ENCODE measurements at regions not wholly inside any gene's neighbourhood (a gene's known extent, or its start where the extent isn't known, plus 50 kb on each side); places are given as distances from the start of the nearest gene placed in this dataset.

DNA sequence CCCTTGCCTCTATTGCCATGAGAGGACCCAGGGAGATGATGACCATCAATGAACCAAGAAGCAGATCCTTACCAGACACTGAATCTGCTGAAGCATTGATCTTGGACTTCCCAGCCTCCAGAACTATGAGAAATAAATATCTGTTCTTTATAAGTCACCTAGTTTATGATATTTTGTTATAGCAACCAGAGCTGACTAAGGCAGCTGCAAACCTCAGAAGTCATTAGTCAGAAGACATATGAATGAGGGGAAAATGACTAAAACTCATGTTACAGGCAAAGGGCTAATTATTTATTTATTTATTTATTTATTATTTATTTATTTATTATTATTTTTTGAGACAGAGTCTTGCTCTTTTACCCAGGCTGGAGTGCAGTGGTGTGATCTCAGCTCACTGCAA is 321.1 kb downstream of the TGFB2 start:
- no peak overlapping the region for H3K4me3 ChIP-seq (ENCODE audit: low read length in 3 of 3)
- H3K27me3 ChIP-seq (ENCODE audit: control insufficient read depth in 3 of 3, insufficient read depth in 3 of 3, low read length in 3 of 3) = no peaks in the 10 kb centered on the region
- no peak overlapping the region for H3K27ac ChIP-seq (ENCODE audit: low read depth, low read length)
- peaks cover 0 to 4% (median 3%) of the 10 kb centered on the region in 3 donors for H3K4me1 ChIP-seq (ENCODE audit: control insufficient read depth in 3 of 3, insufficient read depth in 3 of 3, low read length in 3 of 3)
- H3K36me3 ChIP-seq (ENCODE audit: control insufficient read depth in 3 of 3, insufficient read depth in 3 of 3, low read length in 3 of 3) = no peaks in the 10 kb centered on the region
- H3K9ac ChIP-seq (ENCODE audit: low read depth in 1 of 3, low read length in 3 of 3) = no peak overlapping the region
- H3K9me3 ChIP-seq (ENCODE audit: control insufficient read depth in 3 of 3, low read length in 3 of 3) = no peaks in the 10 kb centered on the region

DNA sequence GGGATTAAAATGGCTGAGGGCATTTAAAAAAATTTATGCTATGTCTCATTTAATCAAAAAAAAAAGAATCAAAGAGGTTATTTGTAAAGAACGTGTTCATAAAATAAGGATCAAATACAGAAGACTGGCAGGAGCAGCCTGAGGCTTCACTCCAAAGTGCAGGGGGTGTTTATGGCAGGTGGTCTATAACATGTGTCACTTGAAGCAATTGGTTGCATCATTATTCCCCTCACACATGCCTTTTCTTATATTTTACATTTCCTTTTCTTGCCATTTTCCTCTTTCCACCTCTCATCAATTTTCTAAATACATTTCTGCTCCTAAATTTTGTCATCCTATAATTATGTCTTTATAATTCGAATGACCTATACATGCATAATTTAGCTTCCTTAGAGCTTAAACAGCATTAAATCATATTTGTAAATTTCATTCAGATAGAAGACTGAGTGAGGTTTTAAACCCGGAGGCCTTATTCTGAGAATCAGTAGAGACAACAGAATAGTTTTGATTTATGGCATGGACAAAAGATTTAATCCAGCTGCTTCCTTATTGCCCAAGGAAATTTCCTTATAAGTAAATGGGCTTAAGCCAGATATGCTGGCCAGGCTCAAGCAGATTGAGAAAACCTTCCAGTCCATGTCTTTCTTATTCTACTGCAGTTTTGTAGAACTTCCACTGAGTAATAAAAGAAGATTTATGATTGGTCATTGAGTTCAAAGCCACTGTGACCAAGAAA is 322.8 kb downstream of the TGFB2 start:
- no peaks in the 10 kb centered on the region for H3K9me3 ChIP-seq (ENCODE audit: control insufficient read depth in 3 of 3, low read length in 3 of 3)
- H3K9ac ChIP-seq (ENCODE audit: low read depth in 1 of 3, low read length in 3 of 3) = no peak overlapping the region
- no peak overlapping the region for H3K27ac ChIP-seq (ENCODE audit: low read depth, low read length)
- peaks cover 0 to 4% (median 3%) of the 10 kb centered on the region in 3 donors for H3K4me1 ChIP-seq (ENCODE audit: control insufficient read depth in 3 of 3, insufficient read depth in 3 of 3, low read length in 3 of 3)
- no peaks in the 10 kb centered on the region for H3K27me3 ChIP-seq (ENCODE audit: control insufficient read depth in 3 of 3, insufficient read depth in 3 of 3, low read length in 3 of 3)
- no peaks in the 10 kb centered on the region for H3K36me3 ChIP-seq (ENCODE audit: control insufficient read depth in 3 of 3, insufficient read depth in 3 of 3, low read length in 3 of 3)
- H3K4me3 ChIP-seq (ENCODE audit: low read length in 3 of 3) = no peak overlapping the region

DNA sequence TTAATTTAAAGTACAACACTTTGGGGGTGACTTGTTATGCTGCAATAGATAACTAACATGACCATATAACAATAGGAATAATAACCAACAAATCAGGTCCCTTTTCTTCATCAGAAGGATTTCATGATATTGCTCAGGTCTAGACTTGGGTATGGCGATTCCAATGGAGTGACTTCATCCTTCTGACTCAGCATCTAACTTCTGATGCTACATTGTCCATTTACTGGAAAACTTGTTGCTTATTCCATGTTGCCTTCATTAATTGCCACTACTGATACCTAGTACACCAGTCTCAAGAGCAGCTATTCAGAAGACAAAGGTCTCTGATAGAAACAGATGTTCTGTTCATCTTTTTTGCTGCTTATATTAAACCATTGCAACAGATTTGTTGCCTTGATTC is 324.3 kb downstream of the TGFB2 start:
- no peak overlapping the region for H3K9ac ChIP-seq (ENCODE audit: low read depth in 1 of 3, low read length in 3 of 3)
- H3K27me3 ChIP-seq (ENCODE audit: control insufficient read depth in 3 of 3, insufficient read depth in 3 of 3, low read length in 3 of 3) = no peaks in the 10 kb centered on the region
- H3K9me3 ChIP-seq (ENCODE audit: control insufficient read depth in 3 of 3, low read length in 3 of 3) = no peaks in the 10 kb centered on the region
- no peak overlapping the region for H3K27ac ChIP-seq (ENCODE audit: low read depth, low read length)
- no peaks in the 10 kb centered on the region for H3K36me3 ChIP-seq (ENCODE audit: control insufficient read depth in 3 of 3, insufficient read depth in 3 of 3, low read length in 3 of 3)
- no peak overlapping the region for H3K4me3 ChIP-seq (ENCODE audit: low read length in 3 of 3)
- peaks cover 0 to 4% (median 3%) of the 10 kb centered on the region in 3 donors for H3K4me1 ChIP-seq (ENCODE audit: control insufficient read depth in 3 of 3, insufficient read depth in 3 of 3, low read length in 3 of 3)

DNA sequence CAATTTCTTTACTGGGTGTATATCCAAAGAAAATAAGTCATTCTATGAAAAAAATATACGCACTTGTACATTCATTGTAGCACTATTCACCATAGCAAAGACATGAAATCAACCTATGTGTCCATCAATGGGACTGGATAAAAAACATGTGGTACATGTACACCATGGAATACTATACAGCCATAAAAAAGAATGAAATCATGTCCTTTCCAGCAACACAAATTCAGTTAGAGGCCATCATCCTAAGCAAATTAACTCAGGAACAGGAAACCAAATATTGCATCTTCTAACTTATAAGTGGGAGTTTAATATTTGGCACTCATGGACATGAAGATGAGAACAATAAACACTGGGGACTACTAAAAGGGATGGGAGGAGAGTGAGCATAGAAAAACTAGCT is 325.7 kb downstream of the TGFB2 start:
- Histone ChIP-seq H3K4me1 (ENCODE audit: control insufficient read depth in 3 of 3, insufficient read depth in 3 of 3, low read length in 3 of 3) (no peaks in the 10 kb centered on the region), H3K9me3 (ENCODE audit: control insufficient read depth in 3 of 3, low read length in 3 of 3) (no peaks in the 10 kb centered on the region), H3K27ac (ENCODE audit: low read depth, low read length) (no peak overlapping the region)

DNA sequence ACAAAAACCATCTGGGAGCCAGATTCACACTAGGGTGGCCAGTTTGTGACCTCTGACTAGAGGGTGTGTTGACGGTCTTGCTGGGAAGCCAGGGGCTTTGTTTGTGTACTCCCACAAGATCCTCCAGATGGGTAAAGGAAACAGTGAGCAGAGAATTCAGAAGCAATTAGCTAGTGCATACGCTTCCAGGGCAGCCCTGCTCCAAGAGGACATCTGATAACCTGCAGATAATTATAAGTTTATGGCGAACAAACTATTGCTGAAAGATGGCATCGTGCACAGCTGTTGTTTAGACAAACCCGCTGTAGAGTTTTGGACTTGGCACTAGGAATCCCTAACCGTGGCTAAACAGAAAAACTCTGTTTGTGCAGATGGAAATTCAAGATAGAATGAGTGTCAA is 326.4 kb downstream of the TGFB2 start:
- Histone ChIP-seq H3K4me1 (ENCODE audit: control insufficient read depth in 3 of 3, insufficient read depth in 3 of 3, low read length in 3 of 3) (no peaks in the 10 kb centered on the region), H3K36me3 (ENCODE audit: control insufficient read depth in 3 of 3, insufficient read depth in 3 of 3, low read length in 3 of 3) (no peaks in the 10 kb centered on the region), H3K9ac (ENCODE audit: low read depth in 1 of 3, low read length in 3 of 3) (no peak overlapping the region), H3K27ac (ENCODE audit: low read depth, low read length) (no peak overlapping the region), H3K27me3 (ENCODE audit: control insufficient read depth in 3 of 3, insufficient read depth in 3 of 3, low read length in 3 of 3) (no peaks in the 10 kb centered on the region), H3K4me3 (ENCODE audit: low read length in 3 of 3) (no peak overlapping the region), H3K9me3 (ENCODE audit: control insufficient read depth in 3 of 3, low read length in 3 of 3) (no peaks in the 10 kb centered on the region)

More for the DNA sequence above, 325.7 kb downstream of the TGFB2 start:
- Histone ChIP-seq H3K27me3 (ENCODE audit: control insufficient read depth in 3 of 3, insufficient read depth in 3 of 3, low read length in 3 of 3) (no peaks in the 10 kb centered on the region), H3K4me3 (ENCODE audit: low read length in 3 of 3) (no peak overlapping the region), H3K36me3 (ENCODE audit: control insufficient read depth in 3 of 3, insufficient read depth in 3 of 3, low read length in 3 of 3) (no peaks in the 10 kb centered on the region), H3K9ac (ENCODE audit: low read depth in 1 of 3, low read length in 3 of 3) (no peak overlapping the region)

DNA sequence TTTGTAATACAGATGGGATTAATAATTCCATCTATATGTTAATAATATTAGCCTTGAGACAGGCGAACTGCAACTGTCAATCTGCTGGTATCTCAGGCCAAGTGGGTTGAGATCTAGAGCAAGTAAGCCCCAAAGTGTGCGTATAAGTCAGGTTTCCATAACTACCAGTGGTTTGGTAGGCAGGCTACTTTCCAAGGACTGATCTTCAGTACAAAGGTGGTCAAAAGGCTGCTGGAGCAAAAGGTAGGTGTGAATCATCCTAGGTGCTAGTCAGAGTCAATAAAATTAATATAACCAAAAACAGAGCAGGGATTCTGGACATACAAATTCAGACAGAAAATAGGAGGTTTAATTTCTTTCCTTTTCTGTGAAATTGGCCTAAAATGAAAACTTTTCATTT is 328.0 kb downstream of the TGFB2 start:
- H3K9me3 ChIP-seq (ENCODE audit: control insufficient read depth in 3 of 3, low read length in 3 of 3) = no peaks in the 10 kb centered on the region
- H3K9ac ChIP-seq (ENCODE audit: low read depth in 1 of 3, low read length in 3 of 3) = no peak overlapping the region
- no peak overlapping the region for H3K4me3 ChIP-seq (ENCODE audit: low read length in 3 of 3)
- no peaks in the 10 kb centered on the region for H3K36me3 ChIP-seq (ENCODE audit: control insufficient read depth in 3 of 3, insufficient read depth in 3 of 3, low read length in 3 of 3)
- no peak overlapping the region for H3K27ac ChIP-seq (ENCODE audit: low read depth, low read length)
- no peaks in the 10 kb centered on the region for H3K4me1 ChIP-seq (ENCODE audit: control insufficient read depth in 3 of 3, insufficient read depth in 3 of 3, low read length in 3 of 3)
- no peaks in the 10 kb centered on the region for H3K27me3 ChIP-seq (ENCODE audit: control insufficient read depth in 3 of 3, insufficient read depth in 3 of 3, low read length in 3 of 3)

DNA sequence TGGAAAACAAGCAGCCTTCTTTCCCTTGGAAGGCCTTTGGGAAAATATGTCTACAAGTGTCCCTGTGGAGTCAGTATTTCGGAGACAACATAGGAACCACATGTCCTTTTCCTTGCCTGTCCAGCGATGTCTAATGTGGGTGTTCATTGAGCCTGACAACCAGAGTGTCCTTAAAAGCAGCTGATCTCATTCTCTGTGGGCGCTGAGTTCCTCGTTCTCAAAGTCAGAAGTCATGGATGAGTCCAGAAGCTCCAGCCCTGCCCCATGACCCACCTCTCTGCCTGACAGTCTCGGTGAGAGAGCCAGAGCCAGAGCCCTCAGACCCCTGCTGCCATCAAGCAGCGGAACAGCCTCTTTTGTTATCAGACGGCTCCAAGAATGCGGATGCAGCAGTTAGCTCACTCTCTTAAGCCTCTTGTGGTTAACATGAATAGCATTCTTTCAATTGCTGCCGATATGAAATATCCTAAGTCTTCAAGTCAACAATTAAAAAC is 329.2 kb downstream of the TGFB2 start:
- no peak overlapping the region for H3K27ac ChIP-seq (ENCODE audit: low read depth, low read length)
- no peaks in the 10 kb centered on the region for H3K27me3 ChIP-seq (ENCODE audit: control insufficient read depth in 3 of 3, insufficient read depth in 3 of 3, low read length in 3 of 3)
- H3K36me3 ChIP-seq (ENCODE audit: control insufficient read depth in 3 of 3, insufficient read depth in 3 of 3, low read length in 3 of 3) = no peaks in the 10 kb centered on the region
- H3K9ac ChIP-seq (ENCODE audit: low read depth in 1 of 3, low read length in 3 of 3) = peak overlapping the region in 1 of 3 donors; percentile 26
- H3K9me3 ChIP-seq (ENCODE audit: control insufficient read depth in 3 of 3, low read length in 3 of 3) = no peaks in the 10 kb centered on the region
- peak overlapping the region in 2 of 3 donors; percentile 34 to 39 for H3K4me3 ChIP-seq (ENCODE audit: low read length in 3 of 3)
- H3K4me1 ChIP-seq (ENCODE audit: control insufficient read depth in 3 of 3, insufficient read depth in 3 of 3, low read length in 3 of 3) = no peaks in the 10 kb centered on the region

DNA sequence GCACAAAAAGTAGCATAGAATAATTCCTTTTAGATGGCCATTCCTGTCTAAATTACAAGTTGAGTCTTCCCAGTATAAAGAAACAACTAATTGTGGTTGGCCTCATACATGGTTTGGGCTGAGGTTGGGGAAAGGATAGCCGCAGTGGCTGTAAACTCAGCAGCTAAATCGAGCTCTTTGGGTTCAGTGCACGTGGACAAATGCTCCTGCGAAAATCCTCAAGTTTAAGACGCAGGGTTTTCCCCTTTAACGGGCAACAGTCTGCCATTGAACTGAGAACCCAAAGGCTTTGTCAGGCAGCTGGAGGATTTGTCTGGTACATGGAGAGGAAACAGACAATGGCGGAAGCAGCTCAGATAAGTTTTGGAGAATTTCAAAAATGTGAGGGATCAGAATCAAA is 331.9 kb downstream of the TGFB2 start:
- Histone ChIP-seq H3K4me3 (ENCODE audit: low read length in 3 of 3) (no peak overlapping the region), H3K9me3 (ENCODE audit: control insufficient read depth in 3 of 3, low read length in 3 of 3) (no peaks in the 10 kb centered on the region), H3K27me3 (ENCODE audit: control insufficient read depth in 3 of 3, insufficient read depth in 3 of 3, low read length in 3 of 3) (no peaks in the 10 kb centered on the region), H3K36me3 (ENCODE audit: control insufficient read depth in 3 of 3, insufficient read depth in 3 of 3, low read length in 3 of 3) (no peaks in the 10 kb centered on the region), H3K27ac (ENCODE audit: low read depth, low read length) (no peak overlapping the region), H3K9ac (ENCODE audit: low read depth in 1 of 3, low read length in 3 of 3) (no peak overlapping the region), H3K4me1 (ENCODE audit: control insufficient read depth in 3 of 3, insufficient read depth in 3 of 3, low read length in 3 of 3) (no peaks in the 10 kb centered on the region)

DNA sequence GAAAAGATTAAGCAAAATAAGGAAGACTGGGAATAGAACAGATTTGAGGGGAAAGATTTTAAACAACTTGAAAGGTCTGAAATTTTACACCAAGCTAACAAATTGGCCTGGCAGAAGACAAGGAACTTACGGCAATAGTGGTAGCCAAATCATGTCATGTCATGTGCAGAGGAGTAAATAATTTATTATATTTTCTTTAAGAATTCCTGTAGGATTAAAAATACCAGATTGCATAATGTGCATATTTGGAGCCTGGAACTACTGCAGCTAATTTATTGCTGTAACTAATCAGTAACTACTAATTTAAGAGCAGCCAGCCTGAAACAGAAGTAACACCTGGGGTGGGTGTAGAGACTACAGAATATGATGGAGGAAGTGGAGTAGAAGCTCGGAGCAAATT is 334.3 kb downstream of the TGFB2 start:
- Histone ChIP-seq H3K27ac (ENCODE audit: low read depth, low read length) (no peak overlapping the region), H3K4me3 (ENCODE audit: low read length in 3 of 3) (no peak overlapping the region), H3K36me3 (ENCODE audit: control insufficient read depth in 3 of 3, insufficient read depth in 3 of 3, low read length in 3 of 3) (no peaks in the 10 kb centered on the region), H3K9ac (ENCODE audit: low read depth in 1 of 3, low read length in 3 of 3) (no peak overlapping the region), H3K9me3 (ENCODE audit: control insufficient read depth in 3 of 3, low read length in 3 of 3) (no peaks in the 10 kb centered on the region), H3K4me1 (ENCODE audit: control insufficient read depth in 3 of 3, insufficient read depth in 3 of 3, low read length in 3 of 3) (no peaks in the 10 kb centered on the region), H3K27me3 (ENCODE audit: control insufficient read depth in 3 of 3, insufficient read depth in 3 of 3, low read length in 3 of 3) (no peaks in the 10 kb centered on the region)

DNA sequence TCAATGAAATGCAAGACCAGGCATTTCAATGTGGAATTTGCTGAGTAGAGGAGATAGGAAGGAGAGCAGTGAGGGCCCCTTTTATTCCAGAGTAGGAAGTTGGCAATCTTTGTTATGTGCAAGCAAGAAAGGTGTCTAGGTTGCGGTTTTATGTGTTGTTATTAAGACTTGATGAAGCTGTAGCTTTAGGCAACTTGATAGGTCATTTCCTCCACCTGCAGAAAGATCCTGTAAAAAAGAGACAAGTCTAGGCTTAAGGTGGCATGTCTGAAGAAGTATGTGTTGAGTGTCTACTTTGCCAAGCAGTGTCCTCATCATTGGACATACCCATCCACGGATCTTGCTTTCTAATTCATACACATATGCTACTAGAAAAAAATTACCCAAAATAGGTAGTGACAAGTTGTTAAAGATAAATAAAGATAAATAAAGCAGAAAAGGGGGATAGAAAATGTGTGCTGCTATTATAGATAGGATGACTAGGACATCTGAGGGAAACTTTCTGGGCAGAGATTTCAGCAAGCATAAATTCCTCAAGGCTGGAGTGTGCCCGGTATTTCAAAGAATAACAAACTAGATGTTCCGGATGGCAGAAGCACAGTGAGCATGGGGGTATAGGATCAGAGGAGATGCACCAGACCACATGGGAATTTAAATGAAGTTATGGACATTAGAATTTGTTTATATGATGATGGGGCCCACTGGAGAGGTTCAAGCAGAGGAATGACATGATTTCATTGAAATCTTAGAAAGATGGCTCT is 335.0 kb downstream of the TGFB2 start:
- Histone ChIP-seq H3K36me3 (ENCODE audit: control insufficient read depth in 3 of 3, insufficient read depth in 3 of 3, low read length in 3 of 3) (no peaks in the 10 kb centered on the region), H3K4me1 (ENCODE audit: control insufficient read depth in 3 of 3, insufficient read depth in 3 of 3, low read length in 3 of 3) (no peaks in the 10 kb centered on the region), H3K9me3 (ENCODE audit: control insufficient read depth in 3 of 3, low read length in 3 of 3) (no peaks in the 10 kb centered on the region), H3K27ac (ENCODE audit: low read depth, low read length) (no peak overlapping the region), H3K9ac (ENCODE audit: low read depth in 1 of 3, low read length in 3 of 3) (no peak overlapping the region), H3K4me3 (ENCODE audit: low read length in 3 of 3) (no peak overlapping the region), H3K27me3 (ENCODE audit: control insufficient read depth in 3 of 3, insufficient read depth in 3 of 3, low read length in 3 of 3) (no peaks in the 10 kb centered on the region)

Data from skeletal muscle tissue (tissue), 3 donors.